GM11168 (cell line): ENCODE measurements at regions not wholly inside any gene's neighbourhood (a gene's known extent, or its start where the extent isn't known, plus 50 kb on each side); places are given as distances from the start of the nearest gene placed in this dataset.
"Not testable (repeated sequence)": the region's sequence is repeated elsewhere in the genome, so short reads cannot be mapped to it uniquely, and the experiment has no call there.

ENCODE experiments used
- in situ Hi-C: fragments of 300-500 bp; cut with MboI; formaldehyde crosslinking; loops from one replicate; pipeline ENCODE4 v1.12.0; 2022; ENCODE audit warnings: low sequenced_read_pairs; ENCODE audit not compliant: unreplicated experiment

DNA sequence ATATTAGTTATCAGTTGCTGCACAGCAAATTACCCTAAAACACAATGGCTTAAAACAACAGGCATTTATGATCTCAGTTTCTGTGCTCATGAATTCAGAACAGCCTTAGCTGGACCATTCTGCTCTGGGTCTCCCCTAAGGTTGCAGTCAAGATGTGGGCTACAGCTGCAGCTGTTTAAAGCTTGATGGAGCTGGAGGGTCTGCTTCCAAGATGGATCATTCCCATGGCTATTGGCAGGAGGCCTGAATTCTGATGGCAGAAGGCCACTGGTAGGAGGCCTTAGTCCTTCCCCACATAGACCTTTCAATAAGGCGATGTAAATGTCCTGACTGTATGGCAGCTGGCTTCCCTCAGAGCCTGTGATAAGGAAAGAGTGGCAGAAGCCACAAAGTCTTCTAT, 118.6 kb upstream of the SERPINE2 start:
- in situ Hi-C loops, result no loop called here

GRCh38 chr2:224156436-224156835, 117.3 kb upstream of the SERPINE2 start:
- in situ Hi-C loops, result no loop called here

DNA sequence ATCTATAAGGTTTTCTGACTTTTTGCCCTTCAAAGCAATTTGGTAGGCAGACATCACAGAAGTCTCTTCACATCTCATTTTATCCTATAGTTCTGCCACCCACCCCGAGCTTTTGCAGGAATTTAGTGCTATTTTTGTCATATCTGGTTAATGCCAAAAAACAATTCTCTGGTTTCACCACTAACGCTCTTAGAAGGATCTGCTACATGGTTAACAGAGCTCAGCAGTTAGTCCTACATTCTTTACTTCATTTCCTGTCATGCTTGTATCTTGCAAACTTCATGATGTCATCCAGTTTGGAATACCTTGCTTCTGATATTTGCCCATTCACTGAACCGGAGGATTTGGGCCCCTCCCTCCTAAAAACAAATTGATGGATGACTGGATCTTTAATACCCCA, 116.8 kb upstream of the SERPINE2 start:
- in situ Hi-C loops, result no loop called here

DNA sequence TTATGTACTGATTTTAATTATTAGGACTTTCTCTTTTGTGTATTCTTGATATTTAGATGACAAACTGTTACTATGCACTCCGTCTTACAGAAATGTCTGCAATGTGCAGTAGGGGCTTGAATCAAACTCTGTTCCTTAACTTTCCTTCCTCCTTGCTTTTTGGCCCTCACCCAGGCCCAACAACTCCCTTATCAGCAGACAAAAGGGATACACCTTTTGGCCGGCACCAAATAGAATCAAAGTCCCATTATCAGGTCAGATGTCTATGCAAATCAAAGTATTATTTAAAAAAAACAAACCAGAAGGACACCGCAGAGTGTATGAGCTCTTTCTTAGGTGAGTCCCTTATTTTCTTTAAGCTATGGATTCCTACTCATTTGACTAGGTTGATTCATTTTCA, 116.3 kb upstream of the SERPINE2 start:
- in situ Hi-C loops, result no loop called here

DNA sequence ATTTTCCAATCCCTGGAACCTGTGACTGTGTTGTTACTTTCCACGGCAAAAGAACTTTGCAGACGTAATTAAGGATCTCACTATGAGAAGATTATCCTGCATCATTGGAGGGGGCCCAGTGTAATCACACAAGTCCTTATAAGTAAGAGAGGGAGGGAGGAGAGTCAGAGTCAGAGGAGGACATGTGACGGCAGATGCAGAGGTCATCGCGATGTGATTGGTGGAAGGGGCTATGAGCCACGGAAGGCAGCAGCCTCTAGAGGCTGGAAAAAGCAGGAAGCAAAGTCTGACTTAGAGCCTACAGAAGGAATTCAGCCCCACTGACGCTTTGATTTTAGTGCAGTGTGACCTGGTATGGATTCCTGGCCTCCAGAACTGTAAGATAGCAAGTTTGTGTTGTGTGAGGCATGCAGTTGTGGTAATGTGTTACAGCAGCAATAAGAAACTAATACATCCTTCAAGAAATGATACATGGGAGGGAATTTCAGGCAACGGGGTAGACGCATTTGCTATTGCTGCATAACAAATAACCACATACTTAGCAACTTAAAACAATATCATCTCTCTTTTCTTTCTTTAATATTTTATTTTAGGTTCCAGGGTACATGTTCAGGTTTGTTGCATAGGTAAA, 112.7 kb upstream of the SERPINE2 start:
- in situ Hi-C loops, result no loop called here

- in situ Hi-C loops, result no loop called here
Observed at GRCh38 chr2:224151161-224151560, 112.1 kb upstream of the SERPINE2 start.

- in situ Hi-C loops, result not testable (repeated sequence)
Observed at GRCh38 chr2:224148058-224148457, 109.0 kb upstream of the SERPINE2 start.

GRCh38 chr2:224147174-224147573, 108.1 kb upstream of the SERPINE2 start:
- in situ Hi-C loops, result no loop called here

- in situ Hi-C loops, result no loop called here
Observed at GRCh38 chr2:224146356-224147160, 107.5 kb upstream of the SERPINE2 start.

- in situ Hi-C loops, result no loop called here
Observed at GRCh38 chr2:224145751-224146355, 106.8 kb upstream of the SERPINE2 start.

- in situ Hi-C loops, result no loop called here
Observed at GRCh38 chr2:224143526-224143925, 104.4 kb upstream of the SERPINE2 start.

DNA sequence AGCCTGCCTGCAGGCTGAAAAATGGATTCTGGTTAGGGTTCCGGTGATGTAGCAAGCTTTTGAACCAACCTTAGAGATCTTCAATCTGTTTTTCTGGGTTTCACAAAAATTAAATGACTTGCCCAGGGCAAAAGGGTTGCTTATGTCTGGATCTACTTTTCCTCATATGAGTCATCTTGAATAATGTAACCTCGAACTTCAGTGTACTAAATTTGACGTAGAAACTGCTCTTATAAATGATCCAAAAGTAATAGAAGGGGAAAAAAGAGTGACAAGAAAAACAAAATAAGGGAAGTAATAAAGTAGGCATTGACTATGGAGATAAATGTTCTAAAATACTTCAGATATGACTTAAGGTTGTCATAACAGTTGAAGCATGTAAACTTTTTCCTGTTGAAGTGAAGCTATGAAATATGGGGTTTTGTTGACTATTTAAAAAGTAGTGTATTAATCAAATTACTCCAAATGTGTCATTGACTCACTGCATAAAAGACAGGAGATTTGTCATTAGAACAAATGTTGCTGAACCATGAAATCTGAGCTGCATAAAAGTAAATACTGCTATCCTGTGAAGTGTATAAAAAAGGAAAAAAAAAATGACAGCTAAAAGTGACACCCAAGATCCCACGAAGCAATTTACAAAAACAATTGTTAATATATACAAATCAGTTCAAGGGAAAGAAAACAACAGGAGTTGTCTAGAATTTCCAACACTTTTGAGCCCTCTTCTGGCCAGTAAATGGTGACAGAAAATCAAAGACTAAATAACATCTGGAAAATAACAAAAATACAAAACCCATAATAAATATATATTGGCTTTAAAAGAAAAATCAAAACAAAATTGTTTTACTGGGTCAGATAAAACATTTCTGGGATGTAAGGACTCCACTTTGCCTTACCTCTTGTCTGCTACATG, 103.6 kb upstream of the SERPINE2 start:
- in situ Hi-C loops, result no loop called here

DNA sequence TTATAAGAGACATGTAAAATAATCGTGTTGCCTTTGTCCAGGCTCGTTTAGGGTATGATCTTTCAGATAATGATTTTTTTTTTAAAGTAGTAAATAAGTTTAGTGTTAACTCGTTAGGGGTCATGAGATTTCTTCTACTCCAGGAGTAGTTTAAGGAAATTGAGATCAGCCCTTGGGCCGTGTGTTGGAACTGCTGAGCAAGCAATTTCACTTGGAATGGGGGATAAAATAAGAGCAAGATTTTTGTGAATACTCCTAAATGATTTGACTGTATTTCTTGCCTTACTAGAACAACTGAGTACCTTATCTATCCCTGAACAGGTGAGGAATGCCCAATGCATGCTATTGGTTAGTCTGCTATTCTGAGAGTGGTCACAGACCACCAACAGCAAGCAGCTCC, 102.2 kb upstream of the SERPINE2 start:
- in situ Hi-C loops, result no loop called here

DNA sequence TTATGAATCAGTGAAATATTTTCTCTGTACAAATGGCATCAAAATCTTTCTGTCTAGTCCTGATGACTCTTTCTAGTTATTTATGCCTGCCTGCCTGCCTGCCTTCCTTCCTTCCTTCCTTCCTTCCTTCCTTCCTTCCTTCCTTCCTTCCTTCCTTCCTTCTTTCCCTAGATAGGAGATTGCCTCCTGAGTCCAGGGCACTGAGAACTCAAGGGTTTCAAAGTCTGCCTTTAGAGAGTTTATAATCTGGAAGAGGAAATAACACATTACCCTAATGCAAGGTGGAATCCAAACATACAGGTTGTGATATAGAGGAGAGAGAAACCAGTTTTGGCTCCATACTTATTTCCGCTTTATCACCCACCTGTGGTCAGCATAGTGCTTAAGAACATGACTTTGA, 98.1 kb upstream of the SERPINE2 start:
- in situ Hi-C loops, result no loop called here

- in situ Hi-C loops, result no loop called here
Observed at GRCh38 chr2:224136396-224136795, 97.3 kb upstream of the SERPINE2 start.

DNA sequence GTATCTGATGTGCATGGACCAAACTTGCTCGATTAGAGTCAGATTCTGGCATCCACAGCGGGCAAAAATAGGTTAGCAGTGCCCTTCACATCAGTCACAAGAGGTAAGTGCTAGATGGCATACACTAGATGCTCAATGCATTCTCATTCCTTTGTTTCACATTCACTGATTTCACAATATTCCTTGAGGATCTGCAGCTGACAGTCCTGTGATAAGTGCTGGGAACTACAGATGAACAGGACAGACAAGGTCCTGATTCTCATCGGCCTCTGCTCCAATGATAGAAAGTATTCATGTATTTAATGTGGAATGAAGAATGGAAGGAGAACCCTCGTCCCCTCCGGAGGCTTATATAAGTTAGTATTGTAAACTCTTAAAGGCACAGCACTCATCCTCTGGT, 96.8 kb upstream of the SERPINE2 start:
- in situ Hi-C loops, result no loop called here

DNA sequence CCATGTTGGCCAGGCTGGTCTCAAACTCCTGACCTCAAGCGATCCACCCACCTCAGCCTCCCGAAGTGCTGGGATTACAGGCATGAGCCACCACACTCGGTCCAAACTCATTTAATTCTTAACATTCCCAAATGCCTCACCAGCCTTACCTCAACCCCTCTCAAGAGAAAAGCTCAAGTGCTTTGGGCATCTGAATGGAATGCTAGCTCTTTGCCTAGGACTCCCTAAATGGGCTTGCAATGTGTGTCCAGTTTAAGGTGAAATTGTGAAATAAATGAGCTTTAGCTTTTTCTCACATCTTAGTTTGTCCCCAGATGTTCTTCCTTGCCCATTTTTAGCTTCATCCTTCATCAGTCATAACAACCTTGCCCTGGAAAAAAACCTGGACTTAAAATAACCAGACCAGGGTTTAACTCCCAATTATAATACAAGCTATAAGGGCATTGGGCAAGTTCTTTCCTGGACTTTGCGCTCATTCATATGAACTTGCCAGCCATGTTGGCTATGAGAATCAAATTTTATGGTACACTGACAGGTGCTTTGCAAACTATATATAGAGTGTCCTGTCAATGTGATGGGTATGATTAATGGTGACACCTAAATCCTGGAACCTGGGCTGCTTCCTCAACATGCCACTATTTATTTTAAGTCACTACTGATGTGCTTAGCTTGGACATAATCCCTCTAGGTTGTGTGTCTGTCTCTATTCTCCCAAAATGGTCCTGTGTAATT, 95.1 kb upstream of the SERPINE2 start:
- in situ Hi-C loops, result no loop called here

DNA sequence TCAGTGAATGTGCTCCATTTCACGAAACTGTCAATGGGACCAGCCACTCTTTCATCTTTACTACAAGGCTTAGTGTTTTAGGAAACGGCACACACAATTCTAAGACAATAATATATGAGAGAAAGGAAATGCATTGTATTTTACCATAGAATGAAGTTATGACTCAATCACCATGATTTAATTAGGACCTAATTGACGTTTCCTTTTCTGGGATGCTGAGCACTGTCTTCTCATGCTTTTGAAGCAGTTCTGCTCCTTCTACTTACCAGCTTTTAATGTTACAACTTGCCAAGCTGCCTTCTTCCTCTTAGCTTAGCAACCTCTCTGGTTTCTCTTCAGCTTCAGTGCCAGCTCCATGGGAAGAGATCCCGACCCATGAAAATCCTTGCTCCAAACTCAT, 94.3 kb upstream of the SERPINE2 start:
- in situ Hi-C loops, result no loop called here

DNA sequence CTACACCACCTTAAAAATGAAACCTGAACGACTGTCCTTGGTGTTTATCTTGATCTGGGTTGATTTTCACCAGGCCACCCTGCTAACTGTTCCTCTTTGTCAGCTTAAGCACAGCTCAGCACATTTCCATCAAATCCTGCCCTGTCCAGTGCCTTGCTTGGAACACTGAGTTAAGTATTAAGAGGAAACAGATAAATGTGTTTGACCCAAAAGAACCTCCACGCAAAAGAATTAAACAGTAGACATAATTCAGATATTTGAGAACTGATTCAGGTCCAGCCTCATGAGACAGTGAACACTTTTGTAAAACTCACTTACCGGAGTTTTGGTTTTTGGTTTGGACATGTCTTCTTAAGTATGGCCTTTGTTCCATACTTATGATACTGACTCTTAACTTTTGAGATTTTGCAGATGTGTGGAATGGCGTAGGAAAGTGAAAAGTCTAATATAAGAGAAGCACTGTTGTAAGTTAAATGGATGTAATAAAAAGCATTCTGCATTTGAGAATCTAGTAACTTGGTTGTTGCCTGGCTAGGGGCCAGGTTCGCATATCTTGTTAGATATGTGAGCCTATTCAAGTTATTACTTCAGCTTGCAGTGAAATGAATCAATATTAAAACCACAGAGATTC, 88.9 kb upstream of the SERPINE2 start:
- in situ Hi-C loops, result no loop called here
